Neural progenitor cell (in vitro differentiated cells): ENCODE measurements at regions not wholly inside any gene's neighbourhood (a gene's known extent, or its start where the extent isn't known, plus 50 kb on each side); places are given as distances from the start of the nearest gene placed in this dataset.

Experiments
- CTCF ChIP-seq: fragments of 200-600 bp; sonication (generic); IDR thresholded peaks from 2 replicates; pipeline ENCODE4 v1.5.1; 2017; ENCODE audit warnings: antibody characterized with exemption, mild to moderate bottlenecking
- EZH2 ChIP-seq: fragments of 200-600 bp; sonication (generic); IDR thresholded peaks from 2 replicates; pipeline ENCODE4 v1.6.1; 2017; ENCODE audit warnings: antibody characterized with exemption, mild to moderate bottlenecking, moderate library complexity
- EZH2phosphoT487 ChIP-seq: fragments of 200-600 bp; sonication (generic); IDR thresholded peaks from 2 replicates; pipeline ENCODE4 v1.6.1; 2017; ENCODE audit warnings: antibody characterized with exemption

- no peak for TF ChIP-seq CTCF
- TF ChIP-seq EZH2: no peak
- no peak for TF ChIP-seq EZH2phosphoT487
These were observed 942.9 kb downstream of the BRD1 start for GRCh38 chr22:48884786-48885185.
